Lower leg skin (tissue), 3 donors: ENCODE measurements at regions not wholly inside any gene's neighbourhood (a gene's known extent, or its start where the extent isn't known, plus 50 kb on each side); places are given as distances from the start of the nearest gene placed in this dataset.

Experiments used
- POLR2A ChIP-seq, 2 donors: fragments of 450-650 bp; IDR thresholded peaks; one replicate each; pipeline ENCODE4 v1.6.1; 2016 to 2017; ENCODE audit warnings: antibody characterized with exemption in 2 of 2, mild to moderate bottlenecking in 1 of 2, moderate library complexity in 1 of 2
- TF ChIP-seq, protein P1 (sequence below), 3 donors: fragments of 450-650 bp; IDR thresholded peaks; one replicate each; pipeline ENCODE4 v1.5.1; 2016; ENCODE audit warnings: antibody characterized with exemption in 3 of 3, mild to moderate bottlenecking in 3 of 3, moderate library complexity in 2 of 3

GRCh38 chr10:130472236-130472635 is 336.0 kb downstream of the GLRX3 start:
- TF ChIP-seq, protein P1, sequence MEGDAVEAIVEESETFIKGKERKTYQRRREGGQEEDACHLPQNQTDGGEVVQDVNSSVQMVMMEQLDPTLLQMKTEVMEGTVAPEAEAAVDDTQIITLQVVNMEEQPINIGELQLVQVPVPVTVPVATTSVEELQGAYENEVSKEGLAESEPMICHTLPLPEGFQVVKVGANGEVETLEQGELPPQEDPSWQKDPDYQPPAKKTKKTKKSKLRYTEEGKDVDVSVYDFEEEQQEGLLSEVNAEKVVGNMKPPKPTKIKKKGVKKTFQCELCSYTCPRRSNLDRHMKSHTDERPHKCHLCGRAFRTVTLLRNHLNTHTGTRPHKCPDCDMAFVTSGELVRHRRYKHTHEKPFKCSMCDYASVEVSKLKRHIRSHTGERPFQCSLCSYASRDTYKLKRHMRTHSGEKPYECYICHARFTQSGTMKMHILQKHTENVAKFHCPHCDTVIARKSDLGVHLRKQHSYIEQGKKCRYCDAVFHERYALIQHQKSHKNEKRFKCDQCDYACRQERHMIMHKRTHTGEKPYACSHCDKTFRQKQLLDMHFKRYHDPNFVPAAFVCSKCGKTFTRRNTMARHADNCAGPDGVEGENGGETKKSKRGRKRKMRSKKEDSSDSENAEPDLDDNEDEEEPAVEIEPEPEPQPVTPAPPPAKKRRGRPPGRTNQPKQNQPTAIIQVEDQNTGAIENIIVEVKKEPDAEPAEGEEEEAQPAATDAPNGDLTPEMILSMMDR (IDR thresholded peaks at IDR 0.05) = no peak
- TF ChIP-seq POLR2A (IDR thresholded peaks at IDR 0.05) = no peak
